Endodermal cell (in vitro differentiated cells): ENCODE measurements at regions not wholly inside any gene's neighbourhood (a gene's known extent, or its start where the extent isn't known, plus 50 kb on each side); places are given as distances from the start of the nearest gene placed in this dataset.

ENCODE experiments used
- DNase-seq: peaks from one replicate; pipeline ENCODE4 v3.0.0-alpha.2; 2017
- H3K27ac ChIP-seq: 2 replicates; pipeline ENCODE4 v1.5.1; 2013; ENCODE audit warnings: mild to moderate bottlenecking, low read depth, low read length, moderate library complexity
- H3K27me3 ChIP-seq: 2 replicates; pipeline ENCODE4 v1.6.1; 2013; ENCODE audit warnings: mild to moderate bottlenecking, low read length, moderate library complexity; ENCODE audit not compliant: insufficient read depth, control insufficient read depth, poor library complexity, severe bottlenecking
- H3K36me3 ChIP-seq: 2 replicates; pipeline ENCODE4 v1.7.0; 2013; ENCODE audit warnings: mild to moderate bottlenecking, low read length, moderate library complexity; ENCODE audit not compliant: control insufficient read depth, insufficient read depth
- H3K4me1 ChIP-seq: one replicate; pipeline ENCODE4 v1.7.0; 2013; ENCODE audit warnings: low read length; ENCODE audit not compliant: control insufficient read depth, insufficient read depth
- H3K4me3 ChIP-seq: 2 replicates; pipeline ENCODE4 v1.5.1; 2013; ENCODE audit warnings: mild to moderate bottlenecking, low read length, moderate library complexity
- H3K9ac ChIP-seq: 2 replicates; pipeline ENCODE4 v1.6.1; 2013; ENCODE audit warnings: mild to moderate bottlenecking, low read length, moderate library complexity; ENCODE audit not compliant: poor library complexity, severe bottlenecking; ENCODE audit errors: extremely low read depth
- H3K9me3 ChIP-seq: 2 replicates; pipeline ENCODE4 v1.6.1; 2013; ENCODE audit warnings: mild to moderate bottlenecking, low read length, moderate library complexity; ENCODE audit not compliant: control insufficient read depth
- H3K27ac Mint-ChIP-seq: 2 replicates; pipeline ENCODE4 v1.8.0; 2020; ENCODE audit warnings: mixed read lengths
- H3K27me3 Mint-ChIP-seq: 2 replicates; pipeline ENCODE4 v1.8.0; 2021; ENCODE audit warnings: mild to moderate bottlenecking, mixed read lengths; ENCODE audit not compliant: insufficient read depth
- H3K36me3 Mint-ChIP-seq: 2 replicates; pipeline ENCODE4 v1.8.0; 2020; ENCODE audit warnings: low read depth, mixed read lengths
- H3K4me1 Mint-ChIP-seq: 2 replicates; pipeline ENCODE4 v1.8.0; 2020; ENCODE audit warnings: mixed read lengths
- H3K4me3 Mint-ChIP-seq: 2 replicates; pipeline ENCODE4 v1.8.0; 2020; ENCODE audit warnings: mild to moderate bottlenecking, moderate library complexity, mixed read lengths
- H3K9me3 Mint-ChIP-seq: 2 replicates; pipeline ENCODE4 v1.8.0; 2020; ENCODE audit warnings: mild to moderate bottlenecking, mixed read lengths
- CTCF ChIP-seq: fragments of 200-600 bp; sonication (generic); conservative IDR thresholded peaks from 2 replicates; pipeline ENCODE4 v1.5.0; 2021; ENCODE audit warnings: antibody characterized with exemption, mild to moderate bottlenecking
- WGBS, 2 experiments: methylation state at CpG; one replicate each; pipeline versions ENCODE4 v1.1.5 to v1.1.7; 2013; ENCODE audit warnings: missing lambda C conversion rate in 2 of 2, mixed read lengths in 1 of 2; ENCODE audit not compliant: insufficient coverage in 1 of 2, insufficient read length in 1 of 2; 5-methylcytosine and 5-hydroxymethylcytosine counted together

- TF ChIP-seq CTCF, result no peak
- H3K36me3 ChIP-seq, result no peaks in the 10 kb centered on the region
- H3K27me3 ChIP-seq, result no peaks in the 10 kb centered on the region
- no peak for DNase-seq
- no peaks in the 10 kb centered on the region for H3K4me1 Mint-ChIP-seq
- H3K27ac Mint-ChIP-seq, result no peak overlapping the region
- 51 to 79% methylated on average over 3 to 5 of the region's 5 CpGs for WGBS, 2 experiments
- no peak overlapping the region for H3K4me3 Mint-ChIP-seq
- no peak overlapping the region for H3K9ac ChIP-seq
- H3K36me3 Mint-ChIP-seq, result no peaks in the 10 kb centered on the region
- H3K4me1 ChIP-seq, result no peaks in the 10 kb centered on the region
- H3K27ac ChIP-seq, result no peak overlapping the region
- peaks cover 62% of the 10 kb centered on the region for H3K9me3 ChIP-seq
- no peak overlapping the region for H3K4me3 ChIP-seq
- peaks cover 84% of the 10 kb centered on the region for H3K9me3 Mint-ChIP-seq
- no peaks in the 10 kb centered on the region for H3K27me3 Mint-ChIP-seq
Observed at GRCh38 chr22:47433627-47434026, 671.2 kb downstream of the TBC1D22A start.

GRCh38 chr22:47432683-47433082 lies 670.2 kb downstream of the TBC1D22A start:
- H3K9ac ChIP-seq, result no peak overlapping the region
- Mint-ChIP-seq H3K9me3 (peaks cover 81% of the 10 kb centered on the region), H3K4me3 (no peak overlapping the region), H3K27ac (no peak overlapping the region), H3K4me1 (no peaks in the 10 kb centered on the region), H3K36me3 (no peaks in the 10 kb centered on the region), H3K27me3 (no peaks in the 10 kb centered on the region)
- H3K4me1 ChIP-seq, result no peaks in the 10 kb centered on the region
- H3K27me3 ChIP-seq, result no peaks in the 10 kb centered on the region
- H3K9me3 ChIP-seq, result peaks cover 53% of the 10 kb centered on the region
- H3K36me3 ChIP-seq, result no peaks in the 10 kb centered on the region
- H3K27ac ChIP-seq, result no peak overlapping the region
- no peak for TF ChIP-seq CTCF
- WGBS, 2 experiments, result 63 to 70% methylated on average over 7 of the region's 7 CpGs
- no peak for DNase-seq
- H3K4me3 ChIP-seq, result no peak overlapping the region

- WGBS, 2 experiments, result 72 to 74% methylated on average over 12 to 21 of the region's 21 CpGs
- peaks cover 64% of the 10 kb centered on the region for H3K9me3 ChIP-seq
- no peak for DNase-seq
- H3K4me3 Mint-ChIP-seq, result no peak overlapping the region
- no peak overlapping the region for H3K27ac ChIP-seq
- H3K4me1 ChIP-seq, result no peaks in the 10 kb centered on the region
- no peaks in the 10 kb centered on the region for H3K4me1 Mint-ChIP-seq
- H3K9ac ChIP-seq, result no peak overlapping the region
- no peak overlapping the region for H3K4me3 ChIP-seq
- no peak for TF ChIP-seq CTCF
- no peaks in the 10 kb centered on the region for H3K36me3 Mint-ChIP-seq
- no peaks in the 10 kb centered on the region for H3K36me3 ChIP-seq
- no peaks in the 10 kb centered on the region for H3K27me3 ChIP-seq
- H3K27me3 Mint-ChIP-seq, result no peaks in the 10 kb centered on the region
- H3K9me3 Mint-ChIP-seq, result peaks cover 88% of the 10 kb centered on the region
- no peak overlapping the region for H3K27ac Mint-ChIP-seq
Observed at GRCh38 chr22:47423861-47424820, 661.7 kb downstream of the TBC1D22A start.
